ENCODE measurements at regions not wholly inside any gene's neighbourhood (a gene's known extent, or its start where the extent isn't known, plus 50 kb on each side); places are given as distances from the start of the nearest gene placed in this dataset.

GRCh38 chr16:54421220-54421619 lies 134.6 kb upstream of the IRX3 start:
- Histone ChIP-seq H3K4me3 (no peak overlapping the region), H3K9me3 (no peaks in the 10 kb centered on the region), H3K36me3 (no peaks in the 10 kb centered on the region), H3K27ac (no peak overlapping the region), H3K27me3 (peaks cover 0 to under 1% (median 0%) of the 10 kb centered on the region in 4 donors), H3K4me1 (peaks cover 0 to 39% (median 8%) of the 10 kb centered on the region in 3 donors)
- TF ChIP-seq, protein P1, sequence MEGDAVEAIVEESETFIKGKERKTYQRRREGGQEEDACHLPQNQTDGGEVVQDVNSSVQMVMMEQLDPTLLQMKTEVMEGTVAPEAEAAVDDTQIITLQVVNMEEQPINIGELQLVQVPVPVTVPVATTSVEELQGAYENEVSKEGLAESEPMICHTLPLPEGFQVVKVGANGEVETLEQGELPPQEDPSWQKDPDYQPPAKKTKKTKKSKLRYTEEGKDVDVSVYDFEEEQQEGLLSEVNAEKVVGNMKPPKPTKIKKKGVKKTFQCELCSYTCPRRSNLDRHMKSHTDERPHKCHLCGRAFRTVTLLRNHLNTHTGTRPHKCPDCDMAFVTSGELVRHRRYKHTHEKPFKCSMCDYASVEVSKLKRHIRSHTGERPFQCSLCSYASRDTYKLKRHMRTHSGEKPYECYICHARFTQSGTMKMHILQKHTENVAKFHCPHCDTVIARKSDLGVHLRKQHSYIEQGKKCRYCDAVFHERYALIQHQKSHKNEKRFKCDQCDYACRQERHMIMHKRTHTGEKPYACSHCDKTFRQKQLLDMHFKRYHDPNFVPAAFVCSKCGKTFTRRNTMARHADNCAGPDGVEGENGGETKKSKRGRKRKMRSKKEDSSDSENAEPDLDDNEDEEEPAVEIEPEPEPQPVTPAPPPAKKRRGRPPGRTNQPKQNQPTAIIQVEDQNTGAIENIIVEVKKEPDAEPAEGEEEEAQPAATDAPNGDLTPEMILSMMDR (IDR thresholded peaks at IDR 0.05), result no peak
- no peak for TF ChIP-seq POLR2A (IDR thresholded peaks at IDR 0.05)
- 77 to 78% methylated on average over 1 of the region's 1 CpG for WGBS, 2 donors
- DNase-seq, result no peak
- intact Hi-C loops (cut with DNase I), result no loop called here

GRCh38 chr16:54418903-54419302 lies 132.3 kb upstream of the IRX3 start:
- WGBS, 2 donors, result 63 to 74% methylated on average over 3 of the region's 3 CpGs
- Histone ChIP-seq H3K36me3 (no peaks in the 10 kb centered on the region), H3K27ac (no peak overlapping the region), H3K27me3 (peaks cover 0 to 24% (median 0%) of the 10 kb centered on the region in 4 donors), H3K4me1 (peaks cover 0 to 35% (median 3%) of the 10 kb centered on the region in 3 donors), H3K4me3 (no peak overlapping the region), H3K9me3 (no peaks in the 10 kb centered on the region)
- DNase-seq, result no peak
- intact Hi-C loops (cut with DNase I), result no loop called here
- TF ChIP-seq, protein P1 (IDR thresholded peaks at IDR 0.05), result no peak
- TF ChIP-seq POLR2A (IDR thresholded peaks at IDR 0.05), result no peak

GRCh38 chr16:54417384-54417783 lies 130.8 kb upstream of the IRX3 start:
- Histone ChIP-seq H3K9me3 (no peaks in the 10 kb centered on the region), H3K27me3 (peaks cover 0 to 26% (median 0%) of the 10 kb centered on the region in 4 donors), H3K36me3 (no peaks in the 10 kb centered on the region), H3K4me3 (no peak overlapping the region), H3K4me1 (peaks cover 5 to 33% (median 9%) of the 10 kb centered on the region in 3 donors), H3K27ac (no peak overlapping the region)
- no peak for DNase-seq
- intact Hi-C loops (cut with DNase I), result no loop called here
- 46 to 48% methylated on average over 2 of the region's 2 CpGs for WGBS, 2 donors
- TF ChIP-seq POLR2A (IDR thresholded peaks at IDR 0.05), result no peak
- TF ChIP-seq, protein P1 (IDR thresholded peaks at IDR 0.05), result no peak

- no peaks in the 10 kb centered on the region for H3K36me3 ChIP-seq
- WGBS, 2 donors, result 83 to 86% methylated on average over 4 to 7 of the region's 7 CpGs
- TF ChIP-seq, protein P1 (IDR thresholded peaks at IDR 0.05), result no peak
- TF ChIP-seq POLR2A (IDR thresholded peaks at IDR 0.05), result no peak
- no peak overlapping the region for H3K4me3 ChIP-seq
- no peak overlapping the region for H3K27ac ChIP-seq
- H3K4me1 ChIP-seq, result peaks cover 5 to 37% (median 9%) of the 10 kb centered on the region in 3 donors
- no peak for DNase-seq
- H3K27me3 ChIP-seq, result peaks cover 0 to 41% (median 0%) of the 10 kb centered on the region in 4 donors
- intact Hi-C loops (cut with DNase I), result no loop called here
- no peaks in the 10 kb centered on the region for H3K9me3 ChIP-seq
Observed at GRCh38 chr16:54414671-54415070, 128.1 kb upstream of the IRX3 start.

DNA sequence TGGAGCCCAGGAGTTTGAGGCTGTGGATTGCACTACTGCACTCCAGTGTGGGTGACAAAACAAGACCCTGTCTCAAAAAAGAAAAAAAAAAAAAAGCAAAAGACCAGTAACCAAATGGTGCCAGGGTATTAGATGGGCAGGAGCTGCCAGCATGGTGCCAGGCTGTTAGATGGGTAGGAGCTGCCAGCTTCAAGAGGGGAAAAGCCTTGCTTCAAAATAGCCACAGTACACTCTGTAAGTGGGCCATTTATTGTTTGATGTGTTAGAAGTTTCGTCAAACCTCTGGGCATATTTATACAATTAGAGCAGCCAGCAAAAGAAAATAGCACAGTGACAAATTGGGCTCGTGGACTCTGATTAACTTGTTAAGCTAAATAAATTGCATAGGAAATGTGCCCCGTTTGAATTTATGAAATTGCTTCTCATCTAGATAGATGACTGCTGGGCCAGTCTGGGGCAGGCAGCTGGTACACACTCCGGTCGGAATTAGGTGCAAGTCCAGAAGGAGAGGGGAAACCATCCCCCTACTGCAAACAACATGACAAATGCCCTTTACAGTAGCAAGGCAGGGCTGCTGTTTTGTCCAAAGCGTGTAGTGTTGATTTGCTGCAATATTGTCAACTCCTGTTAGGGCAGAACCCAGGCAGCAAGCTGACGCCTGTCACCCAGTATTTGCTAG lies 126.3 kb upstream of the IRX3 start:
- DNase-seq, result no peak
- Histone ChIP-seq H3K9me3 (no peaks in the 10 kb centered on the region), H3K27me3 (peaks cover 0 to 41% (median 0%) of the 10 kb centered on the region in 4 donors), H3K27ac (no peak overlapping the region), H3K4me3 (no peak overlapping the region), H3K4me1 (peaks cover 5 to 37% (median 9%) of the 10 kb centered on the region in 3 donors), H3K36me3 (no peaks in the 10 kb centered on the region)
- TF ChIP-seq, protein P1 (IDR thresholded peaks at IDR 0.05), result no peak
- no peak for TF ChIP-seq POLR2A (IDR thresholded peaks at IDR 0.05)
- intact Hi-C loops (cut with DNase I), result no loop called here
- WGBS, 2 donors, result 21 to 30% methylated on average over 6 to 7 of the region's 7 CpGs
